GM12864 (cell line): ENCODE measurements at regions not wholly inside any gene's neighbourhood (a gene's known extent, or its start where the extent isn't known, plus 50 kb on each side); places are given as distances from the start of the nearest gene placed in this dataset.

Experiments
- DNase-seq: peaks from one replicate; pipeline ENCODE4 v3.0.0-alpha.2; 2011; ENCODE audit warnings: low read depth
- H3K4me3 ChIP-seq: 2 replicates; pipeline ENCODE4 v1.5.1; 2011; ENCODE audit warnings: mild to moderate bottlenecking, low read depth, low read length, control low read depth
- CTCF ChIP-seq: IDR thresholded peaks from 2 replicates; pipeline ENCODE4 v1.5.1; 2011; ENCODE audit warnings: low read depth, mild to moderate bottlenecking, moderate library complexity, low read length, control low read depth, inconsistent platforms; ENCODE audit errors: missing control alignments

GRCh38 chr2:241943209-241943850, 73.8 kb downstream of the RTP5 start:
- DNase-seq, result no peak
- no peak overlapping the region for H3K4me3 ChIP-seq
- TF ChIP-seq CTCF, result no peak

- H3K4me3 ChIP-seq, result no peak overlapping the region
- no peak for TF ChIP-seq CTCF
- DNase-seq, result no peak
Observed at GRCh38 chr2:241943961-241944575, 74.5 kb downstream of the RTP5 start.

GRCh38 chr2:241944821-241945220, 75.3 kb downstream of the RTP5 start:
- no peak for TF ChIP-seq CTCF
- no peak for DNase-seq
- no peak overlapping the region for H3K4me3 ChIP-seq

GRCh38 chr2:241945311-241945710, 75.8 kb downstream of the RTP5 start:
- H3K4me3 ChIP-seq, result no peak overlapping the region
- DNase-seq, result no peak
- TF ChIP-seq CTCF, result no peak

- DNase-seq, result no peak
- no peak overlapping the region for H3K4me3 ChIP-seq
- TF ChIP-seq CTCF, result no peak
Observed at GRCh38 chr2:241945803-241946202, 76.3 kb downstream of the RTP5 start.

- no peak for TF ChIP-seq CTCF
- H3K4me3 ChIP-seq, result no peak overlapping the region
- no peak for DNase-seq
Observed at GRCh38 chr2:241946306-241947003, 76.9 kb downstream of the RTP5 start.

GRCh38 chr2:241947004-241947350, 77.4 kb downstream of the RTP5 start:
- no peak for DNase-seq
- H3K4me3 ChIP-seq, result no peak overlapping the region
- TF ChIP-seq CTCF, result no peak
